Vagina (tissue), 2 donors: ENCODE measurements at regions not wholly inside any gene's neighbourhood (a gene's known extent, or its start where the extent isn't known, plus 50 kb on each side); places are given as distances from the start of the nearest gene placed in this dataset.

Experiments used
- CTCF ChIP-seq, 3 experiments: fragments of 450-650 bp in 2 of 3; fragments of 200-600 bp in 1 of 3; sonication (generic) in 1 of 3; IDR thresholded peaks; one replicate each; pipeline ENCODE4 v1.5.1; 2017 to 2019; ENCODE audit warnings: antibody characterized with exemption in 3 of 3, mild to moderate bottlenecking in 2 of 3, moderate library complexity in 2 of 3
- POLR2AphosphoS5 ChIP-seq, 2 donors: sonication (generic); formaldehyde crosslinking; IDR thresholded peaks; one replicate each; pipeline ENCODE4 v1.9.0; 2017; ENCODE audit warnings: antibody characterized with exemption in 2 of 2, mild to moderate bottlenecking in 2 of 2, low read depth in 1 of 2; ENCODE audit not compliant: insufficient read depth in 1 of 2

DNA sequence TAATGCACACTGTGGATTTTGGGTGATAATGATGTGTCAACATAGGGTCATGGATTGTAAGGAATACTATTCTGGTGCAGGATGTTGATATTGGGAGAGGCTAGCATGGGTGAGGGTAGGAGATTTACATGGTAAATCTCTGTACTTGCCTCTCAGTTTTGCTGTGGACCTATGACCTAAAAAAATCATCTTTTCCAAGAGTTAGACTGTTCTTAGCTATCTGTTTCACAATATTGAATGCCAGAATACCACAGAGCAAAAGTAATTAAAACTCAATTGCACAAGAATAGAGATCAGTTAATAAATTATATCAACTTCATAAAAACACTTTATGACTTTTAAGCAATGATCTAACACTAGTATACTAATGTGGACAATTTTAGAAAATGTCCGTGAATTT lies 651.6 kb downstream of the HTR1A start:
- TF ChIP-seq CTCF (IDR thresholded peaks at IDR 0.05) (no peak), POLR2AphosphoS5 (IDR thresholded peaks at IDR 0.05; ENCODE audit: insufficient read depth in 1 of 2, low read depth in 1 of 2) (no peak)
